PFSK-1 (cell line): ENCODE measurements at regions not wholly inside any gene's neighbourhood (a gene's known extent, or its start where the extent isn't known, plus 50 kb on each side); places are given as distances from the start of the nearest gene placed in this dataset.

ENCODE experiments used
- FOXP2 ChIP-seq: optimal IDR thresholded peaks from 2 replicates; pipeline ENCODE3; 2011; ENCODE audit warnings: borderline replicate concordance, control low read depth, inconsistent platforms; ENCODE audit not compliant: insufficient read depth; ENCODE audit errors: extremely low read length, extremely low read depth
- POLR2AphosphoS5 ChIP-seq: IDR thresholded peaks from 2 replicates; pipeline ENCODE4 v1.6.1; 2012; ENCODE audit warnings: low read depth, mild to moderate bottlenecking, control low read depth, low read length, moderate library complexity
- REST ChIP-seq, 2 experiments: IDR thresholded peaks; 2 replicates each; pipeline versions ENCODE4 v1.6.1 to v1.8.0; 2011 to 2012; ENCODE audit warnings: low read depth in 2 of 2, low read length in 2 of 2, control low read depth in 1 of 2, inconsistent platforms in 1 of 2, mild to moderate bottlenecking in 1 of 2, moderate library complexity in 1 of 2; ENCODE audit not compliant: insufficient read depth in 1 of 2
- SIN3A ChIP-seq: IDR thresholded peaks from 2 replicates; pipeline ENCODE4 v1.6.1; 2012; ENCODE audit warnings: mild to moderate bottlenecking, low read length, moderate library complexity, borderline replicate concordance; ENCODE audit not compliant: insufficient read depth
- TAF1 ChIP-seq: IDR thresholded peaks from 2 replicates; pipeline ENCODE4 v1.6.1; 2012; ENCODE audit warnings: low read length, control low read depth, borderline replicate concordance; ENCODE audit not compliant: insufficient read depth

GRCh38 chr4:125440814-125441213 lies 126.1 kb downstream of the FAT4 start:
- TF ChIP-seq SIN3A, result no peak

GRCh38 chr4:125444166-125444565 lies 129.4 kb downstream of the FAT4 start:
- TF ChIP-seq POLR2AphosphoS5 (no peak), REST (IDR thresholded peaks at IDR 0.05; ENCODE audit: insufficient read depth in 1 of 2, low read depth in 2 of 2, low read length in 2 of 2) (no peak), SIN3A (no peak), TAF1 (no peak), FOXP2 (no peak)

- no peak for TF ChIP-seq REST (IDR thresholded peaks at IDR 0.05; ENCODE audit: insufficient read depth in 1 of 2, low read depth in 2 of 2, low read length in 2 of 2)
- TF ChIP-seq FOXP2, result no peak
- no peak for TF ChIP-seq SIN3A
- TF ChIP-seq TAF1, result no peak
- TF ChIP-seq POLR2AphosphoS5, result no peak
Observed at GRCh38 chr4:125445525-125445924, 130.8 kb downstream of the FAT4 start.

GRCh38 chr4:125447551-125448290 lies 133.0 kb downstream of the FAT4 start:
- no peak for TF ChIP-seq POLR2AphosphoS5
- TF ChIP-seq TAF1, result no peak
- TF ChIP-seq REST (IDR thresholded peaks at IDR 0.05; ENCODE audit: insufficient read depth in 1 of 2, low read depth in 2 of 2, low read length in 2 of 2), result no peak
- no peak for TF ChIP-seq FOXP2
- TF ChIP-seq SIN3A, result no peak

- no peak for TF ChIP-seq POLR2AphosphoS5
- no peak for TF ChIP-seq TAF1
- no peak for TF ChIP-seq FOXP2
- no peak for TF ChIP-seq REST (IDR thresholded peaks at IDR 0.05; ENCODE audit: insufficient read depth in 1 of 2, low read depth in 2 of 2, low read length in 2 of 2)
- no peak for TF ChIP-seq SIN3A
Observed at GRCh38 chr4:125456075-125456474, 141.3 kb downstream of the FAT4 start.
